ENCODE measurements at regions not wholly inside any gene's neighbourhood (a gene's known extent, or its start where the extent isn't known, plus 50 kb on each side); places are given as distances from the start of the nearest gene placed in this dataset.

GRCh38 chr7:25347360-25348066, 119.2 kb upstream of the NPVF start:
- Histone ChIP-seq H3K4me3 (no peak overlapping the region), H3K36me3 (no peaks in the 10 kb centered on the region), H3K4me1 (no peaks in the 10 kb centered on the region), H3K27ac (replicated peaks in 1 of 4) (no peak overlapping the region), H3K9me3 (no peaks in the 10 kb centered on the region), H3K27me3 (no peaks in the 10 kb centered on the region)
- no peak for TF ChIP-seq POLR2AphosphoS5 (IDR thresholded peaks at IDR 0.05)
- TF ChIP-seq, protein P1, sequence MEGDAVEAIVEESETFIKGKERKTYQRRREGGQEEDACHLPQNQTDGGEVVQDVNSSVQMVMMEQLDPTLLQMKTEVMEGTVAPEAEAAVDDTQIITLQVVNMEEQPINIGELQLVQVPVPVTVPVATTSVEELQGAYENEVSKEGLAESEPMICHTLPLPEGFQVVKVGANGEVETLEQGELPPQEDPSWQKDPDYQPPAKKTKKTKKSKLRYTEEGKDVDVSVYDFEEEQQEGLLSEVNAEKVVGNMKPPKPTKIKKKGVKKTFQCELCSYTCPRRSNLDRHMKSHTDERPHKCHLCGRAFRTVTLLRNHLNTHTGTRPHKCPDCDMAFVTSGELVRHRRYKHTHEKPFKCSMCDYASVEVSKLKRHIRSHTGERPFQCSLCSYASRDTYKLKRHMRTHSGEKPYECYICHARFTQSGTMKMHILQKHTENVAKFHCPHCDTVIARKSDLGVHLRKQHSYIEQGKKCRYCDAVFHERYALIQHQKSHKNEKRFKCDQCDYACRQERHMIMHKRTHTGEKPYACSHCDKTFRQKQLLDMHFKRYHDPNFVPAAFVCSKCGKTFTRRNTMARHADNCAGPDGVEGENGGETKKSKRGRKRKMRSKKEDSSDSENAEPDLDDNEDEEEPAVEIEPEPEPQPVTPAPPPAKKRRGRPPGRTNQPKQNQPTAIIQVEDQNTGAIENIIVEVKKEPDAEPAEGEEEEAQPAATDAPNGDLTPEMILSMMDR (IDR thresholded peaks at IDR 0.05) = no peak
- TF ChIP-seq POLR2A (IDR thresholded peaks at IDR 0.05; ENCODE audit: low read depth) = no peak
- no peak for TF ChIP-seq EP300 (IDR thresholded peaks at IDR 0.05)
- DNase-seq (ENCODE audit: extremely low spot score) = no peak
- WGBS = 82% methylated on average over 4 of the region's 4 CpGs
- intact Hi-C loops (cut with DNase I) = no loop called here

- no peak for TF ChIP-seq EP300 (IDR thresholded peaks at IDR 0.05)
- TF ChIP-seq, protein P1 (IDR thresholded peaks at IDR 0.05) = no peak
- TF ChIP-seq POLR2AphosphoS5 (IDR thresholded peaks at IDR 0.05) = no peak
- TF ChIP-seq POLR2A (IDR thresholded peaks at IDR 0.05; ENCODE audit: low read depth) = no peak
- H3K36me3 ChIP-seq = no peaks in the 10 kb centered on the region
- no peak overlapping the region for H3K27ac ChIP-seq (replicated peaks in 1 of 4)
- no peaks in the 10 kb centered on the region for H3K27me3 ChIP-seq
- no peaks in the 10 kb centered on the region for H3K9me3 ChIP-seq
- H3K4me1 ChIP-seq = no peaks in the 10 kb centered on the region
- DNase-seq (ENCODE audit: extremely low spot score) = no peak
- intact Hi-C loops (cut with DNase I) = no loop called here
- no peak overlapping the region for H3K4me3 ChIP-seq
- WGBS = 45% methylated on average over 3 of the region's 3 CpGs
These were observed 119.8 kb upstream of the NPVF start for GRCh38 chr7:25348104-25348503.

- intact Hi-C loops (cut with DNase I) = no loop called here
- Histone ChIP-seq H3K4me3 (no peak overlapping the region), H3K27ac (replicated peaks in 1 of 4) (no peak overlapping the region), H3K36me3 (no peaks in the 10 kb centered on the region), H3K9me3 (no peaks in the 10 kb centered on the region), H3K4me1 (no peaks in the 10 kb centered on the region), H3K27me3 (no peaks in the 10 kb centered on the region)
- no peak for TF ChIP-seq EP300 (IDR thresholded peaks at IDR 0.05)
- no peak for TF ChIP-seq POLR2A (IDR thresholded peaks at IDR 0.05; ENCODE audit: low read depth)
- TF ChIP-seq, protein P1 (IDR thresholded peaks at IDR 0.05) = no peak
- TF ChIP-seq POLR2AphosphoS5 (IDR thresholded peaks at IDR 0.05) = no peak
- no peak for DNase-seq (ENCODE audit: extremely low spot score)
- WGBS = 86% methylated on average over 6 of the region's 6 CpGs
These were observed 121.2 kb upstream of the NPVF start for GRCh38 chr7:25349283-25350017.

- H3K4me3 ChIP-seq = no peak overlapping the region
- H3K36me3 ChIP-seq = no peaks in the 10 kb centered on the region
- no peaks in the 10 kb centered on the region for H3K4me1 ChIP-seq
- TF ChIP-seq POLR2AphosphoS5 (IDR thresholded peaks at IDR 0.05) = no peak
- TF ChIP-seq, protein P1 (IDR thresholded peaks at IDR 0.05) = no peak
- no peak for TF ChIP-seq EP300 (IDR thresholded peaks at IDR 0.05)
- TF ChIP-seq POLR2A (IDR thresholded peaks at IDR 0.05; ENCODE audit: low read depth) = no peak
- WGBS = 86% methylated on average over 6 of the region's 6 CpGs
- intact Hi-C loops (cut with DNase I) = no loop called here
- no peaks in the 10 kb centered on the region for H3K27me3 ChIP-seq
- no peaks in the 10 kb centered on the region for H3K9me3 ChIP-seq
- H3K27ac ChIP-seq (replicated peaks in 1 of 4) = no peak overlapping the region
- no peak for DNase-seq (ENCODE audit: extremely low spot score)
These were observed 121.8 kb upstream of the NPVF start for GRCh38 chr7:25350041-25350440.
